NCI-H1694 treated with DMSO at 0.1 percent for 48 hours (cell line): ENCODE measurements at regions not wholly inside any gene's neighbourhood (a gene's known extent, or its start where the extent isn't known, plus 50 kb on each side); places are given as distances from the start of the nearest gene placed in this dataset.

ENCODE experiments used
- DNase-seq: peaks from one replicate; lab custom pipeline; 2025; lab: John Stamatoyannopoulos, UW

GRCh38 chr7:13035233-13035632 is 347.8 kb downstream of the ARL4A start:
- no peak for DNase-seq

GRCh38 chr7:13036256-13036780 is 348.9 kb downstream of the ARL4A start:
- DNase-seq = no peak

- DNase-seq = no peak
Measured at GRCh38 chr7:13037216-13037615, 349.8 kb downstream of the ARL4A start.

GRCh38 chr7:13041368-13041988 is 354.0 kb downstream of the ARL4A start:
- DNase-seq = no peak

GRCh38 chr7:13042605-13043236 is 355.3 kb downstream of the ARL4A start:
- DNase-seq = no peak

- no peak for DNase-seq
Measured at GRCh38 chr7:13044309-13044708, 356.9 kb downstream of the ARL4A start.

GRCh38 chr7:13047061-13047460 is 359.6 kb downstream of the ARL4A start:
- DNase-seq = no peak

GRCh38 chr7:13049946-13050345 is 362.5 kb downstream of the ARL4A start:
- DNase-seq = no peak

GRCh38 chr7:13050703-13051102 is 363.3 kb downstream of the ARL4A start:
- no peak for DNase-seq

- no peak for DNase-seq
Measured at GRCh38 chr7:13055732-13056368, 368.4 kb downstream of the ARL4A start.

GRCh38 chr7:13057462-13058200 is 370.2 kb downstream of the ARL4A start:
- DNase-seq = no peak

GRCh38 chr7:13060173-13060572 is 372.7 kb downstream of the ARL4A start:
- no peak for DNase-seq

- no peak for DNase-seq
Measured at GRCh38 chr7:13061115-13061514, 373.7 kb downstream of the ARL4A start.

- DNase-seq = no peak
Measured at GRCh38 chr7:13062631-13063030, 375.2 kb downstream of the ARL4A start.

- no peak for DNase-seq
Measured at GRCh38 chr7:13067036-13067435, 379.6 kb downstream of the ARL4A start.

GRCh38 chr7:13068032-13068431 is 380.6 kb downstream of the ARL4A start:
- no peak for DNase-seq

- no peak for DNase-seq
Measured at GRCh38 chr7:13069841-13070240, 382.4 kb downstream of the ARL4A start.

- no peak for DNase-seq
Measured at GRCh38 chr7:13072014-13072413, 384.6 kb downstream of the ARL4A start.

- DNase-seq = no peak
Measured at GRCh38 chr7:13077466-13077865, 390.0 kb downstream of the ARL4A start.

- no peak for DNase-seq
Measured at GRCh38 chr7:13078105-13078504, 390.7 kb downstream of the ARL4A start.

- no peak for DNase-seq
Measured at GRCh38 chr7:13090959-13091358, 403.5 kb downstream of the ARL4A start.

- DNase-seq = no peak
Measured at GRCh38 chr7:13091974-13092707, 404.7 kb downstream of the ARL4A start.
